ENCODE measurements at regions not wholly inside any gene's neighbourhood (a gene's known extent, or its start where the extent isn't known, plus 50 kb on each side); places are given as distances from the start of the nearest gene placed in this dataset.

- Histone ChIP-seq H2AFZ (ENCODE audit: low read length) (no peak overlapping the region), H3K9ac (ENCODE audit: low read length) (no peak overlapping the region), H4K20me1 (ENCODE audit: insufficient read depth, low read length) (no peaks in the 10 kb centered on the region), H3K9me2 (ENCODE audit: low read depth, low read length) (no peaks in the 10 kb centered on the region), H3K79me2 (ENCODE audit: insufficient read depth, low read length) (no peaks in the 10 kb centered on the region), H3K9me3 (ENCODE audit: low read length) (no peaks in the 10 kb centered on the region), H3K4me3 (ENCODE audit: low read depth, low read length, poor library complexity, severe bottlenecking) (no peak overlapping the region), H3K4me2 (ENCODE audit: low read length) (no peak overlapping the region), H3F3A (ENCODE audit: insufficient read depth, low read length) (no peaks in the 10 kb centered on the region), H3K4me1 (ENCODE audit: insufficient read depth, low read length, severe bottlenecking) (no peaks in the 10 kb centered on the region), H3K27me3 (ENCODE audit: insufficient read depth, low read length) (no peaks in the 10 kb centered on the region), H3K36me3 (ENCODE audit: insufficient read depth, low read length) (no peaks in the 10 kb centered on the region), H3K27ac (ENCODE audit: low read depth, low read length, poor library complexity, severe bottlenecking) (no peak overlapping the region)
- TF ChIP-seq EZH2 (IDR thresholded peaks at IDR 0.05; ENCODE audit: borderline replicate concordance, low read length) (no peak), CTCF (IDR thresholded peaks at IDR 0.05; ENCODE audit: low read length) (no peak)
Measured at GRCh38 chr6:166244353-166245045, 63.7 kb downstream of the PRR18 start.

GRCh38 chr6:166242888-166243287 lies 65.3 kb downstream of the PRR18 start:
- no peaks in the 10 kb centered on the region for H3F3A ChIP-seq (ENCODE audit: insufficient read depth, low read length)
- no peak overlapping the region for H3K9ac ChIP-seq (ENCODE audit: low read length)
- no peaks in the 10 kb centered on the region for H4K20me1 ChIP-seq (ENCODE audit: insufficient read depth, low read length)
- no peak overlapping the region for H3K27ac ChIP-seq (ENCODE audit: low read depth, low read length, poor library complexity, severe bottlenecking)
- H3K4me3 ChIP-seq (ENCODE audit: low read depth, low read length, poor library complexity, severe bottlenecking), result no peak overlapping the region
- H3K36me3 ChIP-seq (ENCODE audit: insufficient read depth, low read length), result no peaks in the 10 kb centered on the region
- no peak overlapping the region for H3K4me2 ChIP-seq (ENCODE audit: low read length)
- H3K4me1 ChIP-seq (ENCODE audit: insufficient read depth, low read length, severe bottlenecking), result no peaks in the 10 kb centered on the region
- no peaks in the 10 kb centered on the region for H3K79me2 ChIP-seq (ENCODE audit: insufficient read depth, low read length)
- H3K27me3 ChIP-seq (ENCODE audit: insufficient read depth, low read length), result no peaks in the 10 kb centered on the region
- no peaks in the 10 kb centered on the region for H3K9me2 ChIP-seq (ENCODE audit: low read depth, low read length)
- no peak overlapping the region for H2AFZ ChIP-seq (ENCODE audit: low read length)
- TF ChIP-seq EZH2 (IDR thresholded peaks at IDR 0.05; ENCODE audit: borderline replicate concordance, low read length) (no peak), CTCF (IDR thresholded peaks at IDR 0.05; ENCODE audit: low read length) (no peak)
- no peaks in the 10 kb centered on the region for H3K9me3 ChIP-seq (ENCODE audit: low read length)

GRCh38 chr6:166241974-166242373 lies 66.2 kb downstream of the PRR18 start:
- H3K4me3 ChIP-seq (ENCODE audit: low read depth, low read length, poor library complexity, severe bottlenecking), result no peak overlapping the region
- H3K27ac ChIP-seq (ENCODE audit: low read depth, low read length, poor library complexity, severe bottlenecking), result no peak overlapping the region
- no peaks in the 10 kb centered on the region for H3F3A ChIP-seq (ENCODE audit: insufficient read depth, low read length)
- no peak overlapping the region for H3K4me2 ChIP-seq (ENCODE audit: low read length)
- H2AFZ ChIP-seq (ENCODE audit: low read length), result no peak overlapping the region
- no peaks in the 10 kb centered on the region for H4K20me1 ChIP-seq (ENCODE audit: insufficient read depth, low read length)
- no peaks in the 10 kb centered on the region for H3K9me2 ChIP-seq (ENCODE audit: low read depth, low read length)
- H3K9me3 ChIP-seq (ENCODE audit: low read length), result no peaks in the 10 kb centered on the region
- H3K36me3 ChIP-seq (ENCODE audit: insufficient read depth, low read length), result no peaks in the 10 kb centered on the region
- TF ChIP-seq CTCF (IDR thresholded peaks at IDR 0.05; ENCODE audit: low read length) (no peak; the same call in 1 of the 2 replicates), EZH2 (IDR thresholded peaks at IDR 0.05; ENCODE audit: borderline replicate concordance, low read length) (no peak)
- H3K4me1 ChIP-seq (ENCODE audit: insufficient read depth, low read length, severe bottlenecking), result no peaks in the 10 kb centered on the region
- H3K79me2 ChIP-seq (ENCODE audit: insufficient read depth, low read length), result no peaks in the 10 kb centered on the region
- H3K9ac ChIP-seq (ENCODE audit: low read length), result no peak overlapping the region
- no peaks in the 10 kb centered on the region for H3K27me3 ChIP-seq (ENCODE audit: insufficient read depth, low read length)

Measured in OCI-LY1 (cell line).